ENCODE measurements at regions not wholly inside any gene's neighbourhood (a gene's known extent, or its start where the extent isn't known, plus 50 kb on each side); places are given as distances from the start of the nearest gene placed in this dataset.

DNA sequence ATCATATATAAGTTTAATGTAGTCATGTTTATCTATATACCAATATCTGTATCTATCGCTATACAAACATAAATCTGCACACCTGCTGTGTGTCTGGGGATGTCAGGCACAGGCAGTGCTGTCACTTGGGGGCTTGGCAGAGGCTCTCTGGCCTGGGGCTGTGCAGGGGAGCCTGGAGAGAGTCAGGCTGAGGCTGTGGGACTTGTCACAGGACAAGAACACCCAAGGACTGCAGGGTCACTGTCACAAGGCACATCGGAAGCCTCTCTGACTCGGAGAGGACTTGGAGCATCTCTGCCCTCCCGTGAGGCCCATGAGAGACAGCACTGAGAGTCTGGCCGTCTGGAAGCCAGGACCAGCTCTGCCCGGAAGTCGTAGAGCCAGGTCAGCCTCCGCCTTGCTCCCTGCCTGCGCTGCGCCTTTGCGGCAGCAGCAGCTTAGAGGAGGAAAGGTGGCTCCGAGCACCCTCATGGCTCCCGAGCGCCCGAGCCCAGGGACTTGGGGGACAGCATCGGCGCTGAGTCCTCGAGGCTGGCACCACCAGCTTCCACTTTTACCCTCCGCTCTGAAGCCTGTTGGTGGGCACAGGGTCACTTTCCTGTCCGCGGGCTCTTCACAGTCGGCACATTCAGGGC, 280.3 kb downstream of the NDUFA10 start:
- no peak for FAIRE-seq
- ChIA-PET CTCF (no interaction called here), POLR2A (no interaction called here)
- H3K9me1 ChIP-seq (replicated peaks; ENCODE audit: control insufficient read depth, extremely low read depth, insufficient read depth, low read length), result no peaks in the 10 kb centered on the region
- dilution Hi-C loops (cut with MboI; ENCODE audit: extremely low pct_ligation_motif_present, low sequenced_read_pairs) (no loop called here), intact Hi-C loops (cut with micrococcal nuclease) (no loop called here)
- BruUV-seq (replicated peaks), result no TSS peak
- no peak for DNase-seq (ENCODE audit: low read depth, low spot score)
- no peaks in the 10 kb centered on the region for H3K36me3 ChIP-seq (ENCODE audit: control insufficient read depth in 2 of 2, extremely low read depth in 1 of 2, insufficient read depth in 2 of 2, low read length in 2 of 2)
- H3K27me3 ChIP-seq (ENCODE audit: control insufficient read depth in 2 of 2, insufficient read depth in 2 of 2, low read length in 2 of 2), result no peaks in the 10 kb centered on the region
- no peak overlapping the region for H2AFZ ChIP-seq (ENCODE audit: low read depth, low read length)
- no peaks in the 10 kb centered on the region for H3K79me2 ChIP-seq (ENCODE audit: control insufficient read depth, insufficient read depth, low read length)
- no peaks in the 10 kb centered on the region for H3K4me1 ChIP-seq (ENCODE audit: control insufficient read depth, extremely low read depth, insufficient read depth, low read length)
- H4K20me1 ChIP-seq (replicated peaks; ENCODE audit: control insufficient read depth, extremely low read depth, insufficient read depth, low read length), result no peaks in the 10 kb centered on the region
- no peaks in the 10 kb centered on the region for H3K9me3 ChIP-seq (replicated peaks; ENCODE audit: control insufficient read depth, insufficient read depth, low read length)
- H3K4me2 ChIP-seq (ENCODE audit: insufficient read depth, low read length), result no peak overlapping the region
- H3K27ac ChIP-seq (ENCODE audit: insufficient read depth, low read depth, low read length), result no peak overlapping the region
- H3K4me3 ChIP-seq (replicated peaks in 1 of 3; ENCODE audit: insufficient read depth in 1 of 3, low read depth in 1 of 3, low read length in 3 of 3), result no peak overlapping the region
- H3K9ac ChIP-seq (replicated peaks; ENCODE audit: extremely low read depth, insufficient read depth, low read length), result no peak overlapping the region
- no peak for TF ChIP-seq GATA2 (IDR thresholded peaks at IDR 0.05; ENCODE audit: insufficient read depth, insufficient read length, low read depth, low read length)
- TF ChIP-seq, protein P1, sequence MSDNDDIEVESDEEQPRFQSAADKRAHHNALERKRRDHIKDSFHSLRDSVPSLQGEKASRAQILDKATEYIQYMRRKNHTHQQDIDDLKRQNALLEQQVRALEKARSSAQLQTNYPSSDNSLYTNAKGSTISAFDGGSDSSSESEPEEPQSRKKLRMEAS (IDR thresholded peaks at IDR 0.05; ENCODE audit: insufficient read depth, insufficient read length), result no peak

DNA sequence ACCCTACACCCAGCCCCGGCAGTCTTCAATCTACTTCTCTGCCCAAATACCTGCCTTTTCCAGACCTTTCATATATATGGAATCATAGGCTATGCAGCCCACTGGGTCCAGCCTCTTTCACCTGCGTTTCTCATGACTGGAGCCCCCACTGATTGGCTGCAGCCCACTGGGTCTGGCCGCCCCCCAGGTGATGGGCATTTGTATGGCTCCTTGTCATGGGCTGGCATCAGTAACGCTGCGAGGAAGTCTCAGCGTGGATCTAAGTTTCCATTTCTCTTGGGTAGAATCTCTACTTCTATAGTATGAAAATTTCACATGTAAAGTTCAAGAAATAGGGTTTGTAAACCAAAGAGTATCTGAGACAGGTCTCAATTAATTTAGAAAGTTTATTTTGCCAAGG, 281.9 kb downstream of the NDUFA10 start:
- ChIA-PET POLR2A (no interaction called here), CTCF (no interaction called here)
- intact Hi-C loops (cut with micrococcal nuclease) (no loop called here), dilution Hi-C loops (cut with MboI; ENCODE audit: extremely low pct_ligation_motif_present, low sequenced_read_pairs) (no loop called here)
- no peaks in the 10 kb centered on the region for H3K79me2 ChIP-seq (ENCODE audit: control insufficient read depth, insufficient read depth, low read length)
- H3K4me2 ChIP-seq (ENCODE audit: insufficient read depth, low read length), result no peak overlapping the region
- H3K9me1 ChIP-seq (replicated peaks; ENCODE audit: control insufficient read depth, extremely low read depth, insufficient read depth, low read length), result no peaks in the 10 kb centered on the region
- no peaks in the 10 kb centered on the region for H3K9me3 ChIP-seq (replicated peaks; ENCODE audit: control insufficient read depth, insufficient read depth, low read length)
- H4K20me1 ChIP-seq (replicated peaks; ENCODE audit: control insufficient read depth, extremely low read depth, insufficient read depth, low read length), result no peaks in the 10 kb centered on the region
- H3K27me3 ChIP-seq (ENCODE audit: control insufficient read depth in 2 of 2, insufficient read depth in 2 of 2, low read length in 2 of 2), result no peaks in the 10 kb centered on the region
- H3K36me3 ChIP-seq (ENCODE audit: control insufficient read depth in 2 of 2, extremely low read depth in 1 of 2, insufficient read depth in 2 of 2, low read length in 2 of 2), result no peaks in the 10 kb centered on the region
- H3K9ac ChIP-seq (replicated peaks; ENCODE audit: extremely low read depth, insufficient read depth, low read length), result no peak overlapping the region
- H2AFZ ChIP-seq (ENCODE audit: low read depth, low read length), result no peak overlapping the region
- no peak overlapping the region for H3K4me3 ChIP-seq (replicated peaks in 1 of 3; ENCODE audit: insufficient read depth in 1 of 3, low read depth in 1 of 3, low read length in 3 of 3)
- no TSS peak for BruUV-seq (replicated peaks)
- no peak for FAIRE-seq
- TF ChIP-seq MYC (IDR thresholded peaks at IDR 0.05; ENCODE audit: low read depth, low read length) (no peak), JUN (IDR thresholded peaks at IDR 0.05; ENCODE audit: borderline replicate concordance, insufficient read depth, insufficient read length, low read depth) (no peak), EZH2 (IDR thresholded peaks at IDR 0.05; ENCODE audit: borderline replicate concordance, low read depth, low read length, severe bottlenecking) (no peak), FOS (IDR thresholded peaks at IDR 0.05; ENCODE audit: borderline replicate concordance, insufficient read depth, low read length) (no peak), POLR2AphosphoS5 (IDR thresholded peaks at IDR 0.05; ENCODE audit: insufficient read depth, low read depth, low read length) (no peak)
- TF ChIP-seq, protein P2, sequence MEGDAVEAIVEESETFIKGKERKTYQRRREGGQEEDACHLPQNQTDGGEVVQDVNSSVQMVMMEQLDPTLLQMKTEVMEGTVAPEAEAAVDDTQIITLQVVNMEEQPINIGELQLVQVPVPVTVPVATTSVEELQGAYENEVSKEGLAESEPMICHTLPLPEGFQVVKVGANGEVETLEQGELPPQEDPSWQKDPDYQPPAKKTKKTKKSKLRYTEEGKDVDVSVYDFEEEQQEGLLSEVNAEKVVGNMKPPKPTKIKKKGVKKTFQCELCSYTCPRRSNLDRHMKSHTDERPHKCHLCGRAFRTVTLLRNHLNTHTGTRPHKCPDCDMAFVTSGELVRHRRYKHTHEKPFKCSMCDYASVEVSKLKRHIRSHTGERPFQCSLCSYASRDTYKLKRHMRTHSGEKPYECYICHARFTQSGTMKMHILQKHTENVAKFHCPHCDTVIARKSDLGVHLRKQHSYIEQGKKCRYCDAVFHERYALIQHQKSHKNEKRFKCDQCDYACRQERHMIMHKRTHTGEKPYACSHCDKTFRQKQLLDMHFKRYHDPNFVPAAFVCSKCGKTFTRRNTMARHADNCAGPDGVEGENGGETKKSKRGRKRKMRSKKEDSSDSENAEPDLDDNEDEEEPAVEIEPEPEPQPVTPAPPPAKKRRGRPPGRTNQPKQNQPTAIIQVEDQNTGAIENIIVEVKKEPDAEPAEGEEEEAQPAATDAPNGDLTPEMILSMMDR (IDR thresholded peaks at IDR 0.05; ENCODE audit: extremely low read depth in 1 of 2, insufficient read depth in 1 of 2, low read depth in 1 of 2, low read length in 2 of 2), result no peak
- TF ChIP-seq, protein P1 (IDR thresholded peaks at IDR 0.05; ENCODE audit: insufficient read depth, insufficient read length), result no peak
- no peak overlapping the region for H3K27ac ChIP-seq (ENCODE audit: insufficient read depth, low read depth, low read length)
- DNase-seq (ENCODE audit: low read depth, low spot score), result no peak
- no peaks in the 10 kb centered on the region for H3K4me1 ChIP-seq (ENCODE audit: control insufficient read depth, extremely low read depth, insufficient read depth, low read length)
